Endothelial cell of umbilical vein (primary cell): ENCODE measurements at regions not wholly inside any gene's neighbourhood (a gene's known extent, or its start where the extent isn't known, plus 50 kb on each side); places are given as distances from the start of the nearest gene placed in this dataset.

Source experiments
- CTCF ChIP-seq, 2 donors: IDR thresholded peaks; 1 replicate in 1 of 2; 2 replicates in 1 of 2; pipeline ENCODE4 v1.5.1; 2011; ENCODE audit warnings: low read length in 2 of 2, mild to moderate bottlenecking in 2 of 2, moderate library complexity in 2 of 2, control low read depth in 1 of 2, inconsistent platforms in 1 of 2, low read depth in 1 of 2; ENCODE audit not compliant: insufficient read depth in 1 of 2; ENCODE audit errors: extremely low read depth in 1 of 2
- EZH2 ChIP-seq: IDR thresholded peaks from 2 replicates; pipeline ENCODE4 v1.6.1; 2012; ENCODE audit warnings: borderline replicate concordance, low read depth, mild to moderate bottlenecking, moderate library complexity, low read length, inconsistent platforms; ENCODE audit not compliant: severe bottlenecking
- MAX ChIP-seq: IDR thresholded peaks from 2 replicates; pipeline ENCODE4 v1.6.1; 2011; ENCODE audit not compliant: insufficient read depth, insufficient read length
- MYC ChIP-seq: IDR thresholded peaks from one replicate; pipeline ENCODE4 v1.6.1; 2011; ENCODE audit warnings: mild to moderate bottlenecking, low read depth, low read length
- POLR2A ChIP-seq: IDR thresholded peaks from 2 replicates; pipeline ENCODE4 v1.6.1; 2012; ENCODE audit warnings: low read depth, mild to moderate bottlenecking, control low read depth, low read length
- POLR2AphosphoS5 ChIP-seq: IDR thresholded peaks from 2 replicates; pipeline ENCODE4 v1.6.1; 2012; ENCODE audit warnings: low read depth, mild to moderate bottlenecking, control low read depth, low read length, moderate library complexity; ENCODE audit not compliant: insufficient read depth

GRCh38 chr4:38536716-38537115 is 127.3 kb upstream of the KLF3 start:
- TF ChIP-seq MAX (no peak), CTCF (IDR thresholded peaks at IDR 0.05; ENCODE audit: extremely low read depth in 1 of 2, insufficient read depth in 1 of 2, low read depth in 1 of 2, low read length in 2 of 2) (no peak), POLR2A (no peak), POLR2AphosphoS5 (no peak), EZH2 (no peak), MYC (no peak)
